Uterus (tissue), 3 donors: ENCODE measurements at regions not wholly inside any gene's neighbourhood (a gene's known extent, or its start where the extent isn't known, plus 50 kb on each side); places are given as distances from the start of the nearest gene placed in this dataset.
"Not testable (repeated sequence)": the region's sequence is repeated elsewhere in the genome, so short reads cannot be mapped to it uniquely, and the experiment has no call there.

Experiments
- DNase-seq, 2 donors: peaks; one replicate each; pipeline ENCODE4 v3.0.0-alpha.2; 2019 to 2020
- H3K27ac ChIP-seq, 2 donors: fragments of 200-600 bp; sonication (generic); 1 replicate in 1 of 2; 2 replicates in 1 of 2; pipeline ENCODE4 v1.5.1; 2016 to 2018
- H3K27me3 ChIP-seq, 2 donors: fragments of 200-600 bp; sonication (generic); one replicate each; pipeline ENCODE4 v1.5.1; 2018 to 2019; ENCODE audit warnings: control low read depth in 1 of 2
- H3K36me3 ChIP-seq, 2 donors: fragments of 200-600 bp; sonication (generic); one replicate each; pipeline ENCODE4 v1.5.1; 2019; ENCODE audit warnings: control low read depth in 1 of 2
- H3K4me1 ChIP-seq, 2 donors: fragments of 200-600 bp; sonication (generic); one replicate each; pipeline ENCODE4 v1.5.1; 2018 to 2019; ENCODE audit warnings: control low read depth in 1 of 2
- H3K4me3 ChIP-seq, 2 donors: fragments of 200-600 bp; sonication (generic); 1 replicate in 1 of 2; 2 replicates in 1 of 2; pipeline ENCODE4 v1.5.1; 2018 to 2019; ENCODE audit warnings: mild to moderate bottlenecking in 1 of 2
- H3K9me3 ChIP-seq, 2 donors: fragments of 200-600 bp; sonication (generic); one replicate each; pipeline ENCODE4 v1.5.1; 2019; ENCODE audit warnings: control low read depth in 1 of 2
- POLR2A ChIP-seq, 2 donors: fragments of 450-650 bp; IDR thresholded peaks; one replicate each; pipeline ENCODE4 v1.6.1; 2016; ENCODE audit warnings: antibody characterized with exemption in 2 of 2, mild to moderate bottlenecking in 1 of 2, moderate library complexity in 1 of 2
- intact Hi-C: fragments of 100-400 bp; cut with DNase I; formaldehyde crosslinking; loops from one replicate; pipeline ENCODE4 v1.15.1; 2023; ENCODE audit warnings: low total_unique reads
- TF ChIP-seq, protein P1 (sequence below), 4 experiments: fragments of 200-600 bp in 2 of 4; fragments of 450-650 bp in 2 of 4; sonication (generic) in 2 of 4; IDR thresholded peaks; one replicate each; pipeline ENCODE4 v1.5.1; 2016 to 2019; ENCODE audit warnings: antibody characterized with exemption in 4 of 4, mild to moderate bottlenecking in 2 of 4, moderate library complexity in 1 of 4
- donor health status: DM: yes; HTN: yes; CAD: no.

DNA sequence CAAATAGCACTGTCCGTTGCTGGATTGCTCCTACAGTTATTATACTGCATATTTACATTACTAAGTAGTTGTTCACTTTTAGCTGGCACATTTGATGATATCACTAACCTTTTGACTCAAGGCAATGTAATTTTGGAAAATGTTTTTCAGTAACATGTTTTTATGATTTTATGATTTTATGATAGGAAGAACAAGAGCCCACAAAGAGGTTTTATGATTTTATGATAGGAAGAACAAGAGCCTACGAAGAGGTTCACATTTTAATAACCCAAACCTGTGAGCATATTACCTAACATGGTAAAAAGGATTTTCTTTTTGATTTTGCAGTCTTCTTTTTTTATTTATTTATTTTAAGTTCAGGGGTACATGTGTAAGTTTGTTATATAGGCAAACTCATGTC lies 172.3 kb upstream of the TPM1 start:
- Histone ChIP-seq H3K9me3 (no peaks in the 10 kb centered on the region), H3K27ac (no peak overlapping the region), H3K36me3 (no peaks in the 10 kb centered on the region), H3K4me3 (no peak overlapping the region), H3K27me3 (no peaks in the 10 kb centered on the region), H3K4me1 (no peaks in the 10 kb centered on the region)
- DNase-seq, result no peak
- no peak for TF ChIP-seq POLR2A (IDR thresholded peaks at IDR 0.05)
- intact Hi-C loops, result no loop called here

DNA sequence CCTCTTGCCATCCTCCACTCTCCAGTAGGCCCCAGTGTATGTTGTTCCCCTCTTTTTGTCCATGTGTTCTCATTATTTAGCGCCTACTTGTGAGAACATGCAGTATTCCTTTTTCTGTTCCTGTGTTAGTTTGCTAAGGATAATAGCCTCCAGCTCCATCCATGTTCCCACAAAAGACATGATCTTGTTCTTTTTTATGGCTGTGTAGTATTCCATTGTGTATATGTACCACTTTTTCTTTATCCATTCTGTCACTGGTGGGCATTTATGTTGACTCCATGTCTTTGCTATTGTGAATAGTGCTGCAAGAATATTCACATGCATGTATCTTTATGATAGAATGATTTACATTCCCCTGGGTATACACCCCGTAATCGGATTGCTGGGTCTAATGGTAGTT lies 171.8 kb upstream of the TPM1 start:
- H3K36me3 ChIP-seq, DNase-seq, H3K4me1 ChIP-seq, H3K27me3 ChIP-seq, H3K4me3 ChIP-seq, intact Hi-C loops, H3K9me3 ChIP-seq, H3K27ac ChIP-seq: not testable (repeated sequence)

DNA sequence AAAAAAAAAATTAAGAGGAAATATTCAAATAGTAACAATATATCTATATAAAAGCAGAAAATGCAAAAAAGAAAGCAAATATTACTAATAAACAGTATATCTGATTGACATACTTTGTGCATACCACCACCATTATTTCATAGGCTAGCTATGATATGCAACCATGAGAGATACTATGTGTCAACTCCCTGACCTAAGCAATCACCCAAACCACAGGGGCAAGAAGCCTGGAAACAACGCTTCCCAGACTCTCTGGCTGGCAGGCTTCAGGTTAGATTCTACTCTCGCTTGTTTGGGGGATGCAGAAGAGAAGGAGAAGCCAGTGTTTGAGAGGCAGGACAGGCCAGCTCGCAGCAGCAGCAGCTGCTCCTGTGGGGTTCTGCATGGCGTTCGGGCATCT lies 169.3 kb upstream of the TPM1 start:
- H3K4me1 ChIP-seq, result no peaks in the 10 kb centered on the region
- H3K9me3 ChIP-seq, result no peaks in the 10 kb centered on the region
- no peaks in the 10 kb centered on the region for H3K27me3 ChIP-seq
- intact Hi-C loops, result no loop called here
- no peak for DNase-seq
- H3K27ac ChIP-seq, result no peak overlapping the region
- no peaks in the 10 kb centered on the region for H3K36me3 ChIP-seq
- H3K4me3 ChIP-seq, result no peak overlapping the region
- TF ChIP-seq POLR2A (IDR thresholded peaks at IDR 0.05), result no peak
- TF ChIP-seq, protein P1, sequence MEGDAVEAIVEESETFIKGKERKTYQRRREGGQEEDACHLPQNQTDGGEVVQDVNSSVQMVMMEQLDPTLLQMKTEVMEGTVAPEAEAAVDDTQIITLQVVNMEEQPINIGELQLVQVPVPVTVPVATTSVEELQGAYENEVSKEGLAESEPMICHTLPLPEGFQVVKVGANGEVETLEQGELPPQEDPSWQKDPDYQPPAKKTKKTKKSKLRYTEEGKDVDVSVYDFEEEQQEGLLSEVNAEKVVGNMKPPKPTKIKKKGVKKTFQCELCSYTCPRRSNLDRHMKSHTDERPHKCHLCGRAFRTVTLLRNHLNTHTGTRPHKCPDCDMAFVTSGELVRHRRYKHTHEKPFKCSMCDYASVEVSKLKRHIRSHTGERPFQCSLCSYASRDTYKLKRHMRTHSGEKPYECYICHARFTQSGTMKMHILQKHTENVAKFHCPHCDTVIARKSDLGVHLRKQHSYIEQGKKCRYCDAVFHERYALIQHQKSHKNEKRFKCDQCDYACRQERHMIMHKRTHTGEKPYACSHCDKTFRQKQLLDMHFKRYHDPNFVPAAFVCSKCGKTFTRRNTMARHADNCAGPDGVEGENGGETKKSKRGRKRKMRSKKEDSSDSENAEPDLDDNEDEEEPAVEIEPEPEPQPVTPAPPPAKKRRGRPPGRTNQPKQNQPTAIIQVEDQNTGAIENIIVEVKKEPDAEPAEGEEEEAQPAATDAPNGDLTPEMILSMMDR (IDR thresholded peaks at IDR 0.05), result no peak

DNA sequence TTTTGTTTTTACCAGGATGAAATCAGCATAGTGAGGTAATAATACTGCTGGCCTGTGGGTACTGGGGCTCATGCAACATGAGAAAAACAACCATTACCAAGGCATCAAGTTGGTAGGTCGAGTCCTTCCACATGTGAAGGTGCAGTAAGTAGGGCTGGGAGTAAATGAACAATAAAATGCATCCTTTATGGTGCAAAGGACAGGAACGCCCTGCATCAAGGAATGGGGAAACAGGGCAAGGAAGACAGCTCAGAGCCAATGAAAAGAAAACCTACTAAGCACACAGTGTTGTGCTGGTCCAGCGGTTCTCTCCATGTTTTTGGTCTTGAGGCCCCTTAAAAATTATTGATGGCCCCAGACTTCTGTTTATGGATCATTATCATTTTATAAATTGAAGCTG lies 168.5 kb upstream of the TPM1 start:
- no peak overlapping the region for H3K4me3 ChIP-seq
- DNase-seq, result no peak
- no peaks in the 10 kb centered on the region for H3K9me3 ChIP-seq
- H3K4me1 ChIP-seq, result no peaks in the 10 kb centered on the region
- no peaks in the 10 kb centered on the region for H3K27me3 ChIP-seq
- H3K27ac ChIP-seq, result peak overlapping the region in 1 of 2 donors; percentile 75
- H3K36me3 ChIP-seq, result no peaks in the 10 kb centered on the region
- intact Hi-C loops, result no loop called here
- no peak for TF ChIP-seq POLR2A (IDR thresholded peaks at IDR 0.05)

DNA sequence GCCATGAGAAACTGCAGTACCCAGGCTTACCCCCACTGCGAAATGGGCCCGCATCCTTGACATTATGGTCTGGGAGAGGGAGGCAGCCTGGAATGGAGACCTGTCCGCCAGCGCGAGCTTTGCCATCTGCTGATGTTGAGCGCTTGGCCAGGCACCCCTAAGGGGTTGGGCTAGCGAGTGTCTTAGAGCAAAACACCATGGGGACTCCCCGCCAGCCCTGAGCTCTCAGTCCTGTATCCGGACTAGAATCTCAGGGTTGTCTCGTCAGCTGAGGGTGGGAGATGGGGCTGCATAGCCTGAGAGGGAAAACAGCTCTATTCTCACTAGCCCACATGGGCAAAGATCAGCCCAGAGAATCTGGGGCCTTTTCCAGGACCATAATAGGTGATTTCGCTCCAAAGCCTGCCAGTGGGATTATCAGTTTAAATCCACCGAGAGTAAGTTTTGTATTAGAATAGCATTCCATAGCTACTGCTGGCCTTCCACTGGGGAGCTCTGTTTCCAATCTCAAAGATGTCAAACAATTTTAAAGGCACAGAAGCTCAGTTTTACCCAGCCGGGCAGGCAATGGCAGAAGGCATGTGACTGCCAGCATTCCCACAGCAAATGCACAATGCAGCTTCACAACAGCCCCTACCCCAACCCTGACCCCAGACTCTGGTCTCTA lies 167.5 kb upstream of the TPM1 start:
- H3K27ac ChIP-seq, result peak overlapping the region; percentile 68 to 75
- TF ChIP-seq POLR2A (IDR thresholded peaks at IDR 0.05), result no peak
- TF ChIP-seq, protein P1 (IDR thresholded peaks at IDR 0.05), result no peak
- H3K36me3 ChIP-seq, result no peaks in the 10 kb centered on the region
- peak overlapping the region in 1 of 2 donors; percentile 6 for H3K4me3 ChIP-seq
- no peaks in the 10 kb centered on the region for H3K4me1 ChIP-seq
- intact Hi-C loops, result no loop called here
- peak; percentile 48 to 51 for DNase-seq
- no peaks in the 10 kb centered on the region for H3K9me3 ChIP-seq
- no peaks in the 10 kb centered on the region for H3K27me3 ChIP-seq

DNA sequence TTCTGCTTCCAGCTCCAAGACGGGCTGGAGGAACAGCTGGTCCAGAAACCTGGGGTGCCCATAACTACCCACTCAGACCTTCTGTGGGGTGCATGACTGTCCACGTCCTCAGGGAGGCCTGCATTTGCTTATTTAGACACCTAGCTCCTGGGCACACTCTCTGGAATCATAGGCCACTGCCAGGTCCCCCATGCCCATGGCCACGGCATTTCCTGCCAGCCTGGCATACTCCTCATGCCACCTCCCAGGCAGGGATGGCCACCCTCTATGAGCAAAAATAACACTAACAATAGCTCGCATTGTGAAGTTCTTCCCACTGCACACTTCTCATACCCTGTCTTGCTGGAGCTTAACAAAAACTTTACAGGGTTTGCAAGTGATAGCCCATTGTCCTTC lies 166.9 kb upstream of the TPM1 start:
- H3K36me3 ChIP-seq, result no peaks in the 10 kb centered on the region
- H3K4me3 ChIP-seq, result peak overlapping the region in 1 of 2 donors; percentile 6
- DNase-seq, result no peak

More for the DNA sequence above, 166.9 kb upstream of the TPM1 start:
- TF ChIP-seq, protein P1 (IDR thresholded peaks at IDR 0.05), result no peak
- TF ChIP-seq POLR2A (IDR thresholded peaks at IDR 0.05), result no peak
- Histone ChIP-seq H3K4me1 (no peaks in the 10 kb centered on the region), H3K9me3 (no peaks in the 10 kb centered on the region), H3K27me3 (no peaks in the 10 kb centered on the region), H3K27ac (peak overlapping the region; percentile 68 to 75)
- intact Hi-C loops, result no loop called here
